H1 (cell line): ENCODE measurements at regions not wholly inside any gene's neighbourhood (a gene's known extent, or its start where the extent isn't known, plus 50 kb on each side); places are given as distances from the start of the nearest gene placed in this dataset.

Experiments
- CTCF ChIA-PET: fragments of 300-600 bp; sonication (Branson Sonifier 250); formaldehyde crosslinking; loops from one replicate; lab custom pipeline; 2021; ENCODE audit not compliant: partially characterized antibody; lab: Charles Lee
- POLR2A ChIA-PET: fragments of 300-600 bp; sonication (Branson Sonifier 250); formaldehyde crosslinking; loops from one replicate; lab custom pipeline; 2021; ENCODE audit warnings: inconsistent platforms; ENCODE audit not compliant: partially characterized antibody; lab: Charles Lee
- DNase-seq, 2 experiments: peaks; one replicate each; pipeline versions ENCODE4 v3.0.0 to v3.0.0-alpha.2; 2010 to 2022; ENCODE audit warnings: low spot score in 2 of 2, low read depth in 1 of 2, mixed read lengths in 1 of 2
- FAIRE-seq: peaks from 2 replicates; lab custom pipeline; 2011; peaks lifted over from hg19 to GRCh38; lab: Jason Lieb, UNC
- H2AFZ ChIP-seq: 2 replicates; pipeline ENCODE4 v1.8.1; 2012; ENCODE audit warnings: low read length, inconsistent platforms
- H2AK5ac ChIP-seq: 2 replicates; pipeline ENCODE4 v1.6.1; 2013; ENCODE audit warnings: low read depth, low read length
- H2BK120ac ChIP-seq: replicated peaks from 2 replicates; pipeline ENCODE3; 2013; ENCODE audit warnings: low read depth, low read length, inconsistent platforms
- H2BK12ac ChIP-seq: 2 replicates; pipeline ENCODE4 v1.6.1; 2013; ENCODE audit warnings: low read depth, low read length
- H2BK15ac ChIP-seq: 2 replicates; pipeline ENCODE4 v1.6.1; 2013; ENCODE audit warnings: low read length
- H2BK20ac ChIP-seq: 2 replicates; pipeline ENCODE4 v1.6.1; 2013; ENCODE audit warnings: low read length
- H2BK5ac ChIP-seq: 2 replicates; pipeline ENCODE4 v1.6.1; 2013; ENCODE audit warnings: low read depth, low read length
- H3K14ac ChIP-seq: 2 replicates; pipeline ENCODE4 v1.6.1; 2013; ENCODE audit warnings: inconsistent platforms; ENCODE audit not compliant: insufficient read length
- H3K18ac ChIP-seq: 2 replicates; pipeline ENCODE4 v1.6.1; 2013; ENCODE audit warnings: low read length; ENCODE audit errors: extremely low read depth
- H3K23ac ChIP-seq: 2 replicates; pipeline ENCODE4 v1.6.1; 2013; ENCODE audit warnings: inconsistent platforms; ENCODE audit not compliant: insufficient read length
- H3K23me2 ChIP-seq: 2 replicates; pipeline ENCODE4 v1.6.1; 2013; ENCODE audit warnings: low read depth, low read length
- H3K27ac ChIP-seq: 2 replicates; pipeline ENCODE4 v1.6.1; 2011; ENCODE audit warnings: low read depth, low read length, inconsistent platforms
- H3K27me3 ChIP-seq, 4 experiments: replicated peaks in 1 of 4; 1 replicate in 1 of 4; 2 replicates in 3 of 4; pipeline versions ENCODE4 v1.6.1 to v1.8.1; 2011 to 2013; ENCODE audit warnings: low read length in 3 of 4, mild to moderate bottlenecking in 3 of 4, inconsistent platforms in 2 of 4, mixed read lengths in 2 of 4, moderate library complexity in 1 of 4; ENCODE audit not compliant: control insufficient read depth in 3 of 4, insufficient read depth in 3 of 4; ENCODE audit errors: extremely low read depth in 1 of 4
- H3K36me3 ChIP-seq, 4 experiments: 2 replicates each; pipeline versions ENCODE4 v1.6.1 to v1.8.1; 2011 to 2013; ENCODE audit warnings: mild to moderate bottlenecking in 4 of 4, low read length in 3 of 4, moderate library complexity in 2 of 4, control low read depth in 1 of 4, inconsistent platforms in 1 of 4; ENCODE audit not compliant: insufficient read depth in 4 of 4, control insufficient read depth in 2 of 4
- H3K4ac ChIP-seq: replicated peaks from 2 replicates; pipeline ENCODE3; 2013; ENCODE audit warnings: low read length, low read depth, mixed read lengths, inconsistent platforms; ENCODE audit not compliant: insufficient read length
- H3K4me1 ChIP-seq, 4 experiments: replicated peaks in 1 of 4; 1 replicate in 1 of 4; 2 replicates in 3 of 4; pipeline versions ENCODE4 v1.6.1 to v1.8.1; 2011 to 2013; ENCODE audit warnings: low read length in 3 of 4, inconsistent platforms in 2 of 4, mixed read lengths in 1 of 4; ENCODE audit not compliant: insufficient read depth in 4 of 4, control insufficient read depth in 3 of 4
- H3K4me2 ChIP-seq, 2 experiments: 2 replicates each; pipeline versions ENCODE4 v1.6.1 to v1.8.1; 2011 to 2013; ENCODE audit warnings: low read depth in 2 of 2, low read length in 2 of 2, control low read depth in 1 of 2, inconsistent platforms in 1 of 2, mild to moderate bottlenecking in 1 of 2; ENCODE audit not compliant: insufficient read depth in 1 of 2
- H3K4me3 ChIP-seq, 4 experiments: fragments of 200-600, 300-600 bp in 1 of 4; sonication (generic), shearing (Covaris generic), sonication (Bioruptor Twin) in 1 of 4; 2 replicates each; pipeline versions ENCODE4 v1.5.1 to v1.8.1; 2011 to 2016; ENCODE audit warnings: low read length in 4 of 4, low read depth in 3 of 4, control low read depth in 2 of 4, inconsistent platforms in 2 of 4, mild to moderate bottlenecking in 2 of 4, mixed read lengths in 1 of 4, moderate library complexity in 1 of 4; ENCODE audit not compliant: insufficient read depth in 2 of 4; ENCODE audit errors: extremely low read depth in 1 of 4
- H3K56ac ChIP-seq: replicated peaks from 2 replicates; pipeline ENCODE3; 2013; ENCODE audit warnings: low read depth, mild to moderate bottlenecking, mixed read lengths, low read length, inconsistent platforms; ENCODE audit not compliant: insufficient read length
- H3K79me1 ChIP-seq: 2 replicates; pipeline ENCODE4 v1.6.1; 2013; ENCODE audit warnings: low read depth, low read length, control low read depth
- H3K79me2 ChIP-seq, 2 experiments: 2 replicates each; pipeline versions ENCODE4 v1.6.1 to v1.8.1; 2012 to 2013; ENCODE audit warnings: low read length in 2 of 2, mild to moderate bottlenecking in 2 of 2, inconsistent platforms in 1 of 2; ENCODE audit not compliant: insufficient read depth in 2 of 2, control insufficient read depth in 1 of 2
- H3K9ac ChIP-seq, 4 experiments: replicated peaks in 1 of 4; 1 replicate in 1 of 4; 2 replicates in 3 of 4; pipeline versions ENCODE4 v1.6.1 to v1.8.1; 2011 to 2013; ENCODE audit warnings: low read depth in 3 of 4, low read length in 3 of 4, control low read depth in 2 of 4, mild to moderate bottlenecking in 2 of 4, moderate library complexity in 2 of 4, inconsistent platforms in 1 of 4; ENCODE audit errors: extremely low read depth in 1 of 4
- H3K9me3 ChIP-seq, 2 experiments: 2 replicates each; pipeline versions ENCODE4 v1.6.1 to v1.8.1; 2012 to 2013; ENCODE audit warnings: mild to moderate bottlenecking in 2 of 2, moderate library complexity in 2 of 2, control low read depth in 1 of 2, inconsistent platforms in 1 of 2, low read depth in 1 of 2, low read length in 1 of 2, mixed read lengths in 1 of 2; ENCODE audit not compliant: insufficient read depth in 2 of 2
- H4K20me1 ChIP-seq, 2 experiments: replicated peaks in 1 of 2; 2 replicates each; pipeline versions ENCODE3 to v1.8.1; 2011 to 2013; ENCODE audit warnings: inconsistent platforms in 2 of 2, low read length in 2 of 2, mild to moderate bottlenecking in 1 of 2; ENCODE audit not compliant: insufficient read depth in 2 of 2, control insufficient read depth in 1 of 2
- H4K5ac ChIP-seq: 2 replicates; pipeline ENCODE4 v1.6.1; 2013; ENCODE audit warnings: low read length, low read depth, mixed read lengths, inconsistent platforms; ENCODE audit not compliant: insufficient read length
- H4K8ac ChIP-seq: 2 replicates; pipeline ENCODE4 v1.8.0; 2013; ENCODE audit warnings: mild to moderate bottlenecking, moderate library complexity, low read length, inconsistent platforms; ENCODE audit not compliant: insufficient read depth; ENCODE audit errors: extremely low read depth
- H4K91ac ChIP-seq: replicated peaks from 2 replicates; pipeline ENCODE3; 2013; ENCODE audit warnings: low read length, mixed read lengths, inconsistent platforms; ENCODE audit not compliant: insufficient read length
- ASH2L ChIP-seq: fragments of 200-600, 300-600 bp; sonication (generic); IDR thresholded peaks from one replicate; pipeline ENCODE4 v1.7.1; 2017; ENCODE audit warnings: low read length
- CHD2 ChIP-seq: IDR thresholded peaks from 2 replicates; pipeline ENCODE4 v1.6.1; 2012; ENCODE audit warnings: low read length, improper control_type of control experiment
- EZH2 ChIP-seq: fragments of 200-600 bp; sonication (generic); IDR thresholded peaks from 2 replicates; pipeline ENCODE4 v1.7.1; 2012; ENCODE audit warnings: low read depth, mild to moderate bottlenecking, moderate library complexity, low read length, inconsistent platforms; ENCODE audit not compliant: severe bottlenecking
- FOSL1 ChIP-seq: IDR thresholded peaks from 2 replicates; pipeline ENCODE4 v1.6.1; 2011; ENCODE audit warnings: mild to moderate bottlenecking, low read depth, low read length, moderate library complexity; ENCODE audit not compliant: insufficient read depth
- HDAC6 ChIP-seq: IDR thresholded peaks from one replicate; pipeline ENCODE4 v1.7.1; 2012; ENCODE audit warnings: low read depth, mild to moderate bottlenecking, inconsistent platforms, low read length, moderate library complexity
- JUN ChIP-seq: IDR thresholded peaks from 2 replicates; pipeline ENCODE4 v1.6.1; 2011; ENCODE audit warnings: low read depth, mild to moderate bottlenecking, improper control_type of control experiment, low read length
- KDM4A ChIP-seq: IDR thresholded peaks from one replicate; pipeline ENCODE4 v1.7.1; 2012; ENCODE audit warnings: low read depth, mild to moderate bottlenecking, moderate library complexity, low read length, inconsistent platforms; ENCODE audit not compliant: severe bottlenecking
- POLR2A ChIP-seq, 2 experiments: IDR thresholded peaks; 1 replicate in 1 of 2; 2 replicates in 1 of 2; pipeline ENCODE4 v1.6.1; 2011; ENCODE audit warnings: low read depth in 2 of 2, low read length in 2 of 2, mild to moderate bottlenecking in 2 of 2; ENCODE audit errors: control extremely low read depth in 1 of 2
- SIX5 ChIP-seq: IDR thresholded peaks from 2 replicates; pipeline ENCODE4 v1.6.1; 2011; ENCODE audit warnings: mild to moderate bottlenecking, low read depth, low read length
- TAF1 ChIP-seq: IDR thresholded peaks from 2 replicates; pipeline ENCODE4 v1.6.1; 2011; ENCODE audit warnings: mild to moderate bottlenecking, low read depth, low read length
- TBP ChIP-seq: IDR thresholded peaks from 2 replicates; pipeline ENCODE4 v1.6.1; 2011; ENCODE audit warnings: low read depth, low read length, improper control_type of control experiment
- TEAD4 ChIP-seq: IDR thresholded peaks from 2 replicates; pipeline ENCODE4 v1.6.1; 2012; ENCODE audit warnings: low read depth, low read length, inconsistent platforms, mixed read lengths
- WGBS, 2 experiments: shearing (Covaris generic) in 1 of 2; methylation state at CpG; one replicate each; pipeline versions ENCODE4 v1.1.6 to v1.1.7; 2013 to 2015; ENCODE audit warnings: low lambda C conversion rate in 2 of 2, mixed read lengths in 2 of 2, inconsistent platforms in 1 of 2, low coverage in 1 of 2, missing lambda C conversion rate in 1 of 2; ENCODE audit not compliant: insufficient replicate concordance in 2 of 2, insufficient coverage in 1 of 2, insufficient read length in 1 of 2; ENCODE audit errors: extremely low coverage in 1 of 2, missing lambda C conversion rate in 1 of 2; 5-methylcytosine and 5-hydroxymethylcytosine counted together
- TF ChIP-seq, protein P1 (sequence below), 3 experiments: IDR thresholded peaks; 1 replicate in 2 of 3; 2 replicates in 1 of 3; pipeline versions ENCODE4 v1.5.1 to v1.6.1; 2011; ENCODE audit warnings: low read length in 3 of 3, mild to moderate bottlenecking in 3 of 3, inconsistent platforms in 2 of 3, low read depth in 1 of 3, moderate library complexity in 1 of 3; ENCODE audit not compliant: insufficient read depth in 1 of 3; ENCODE audit errors: control extremely low read depth in 1 of 3

DNA sequence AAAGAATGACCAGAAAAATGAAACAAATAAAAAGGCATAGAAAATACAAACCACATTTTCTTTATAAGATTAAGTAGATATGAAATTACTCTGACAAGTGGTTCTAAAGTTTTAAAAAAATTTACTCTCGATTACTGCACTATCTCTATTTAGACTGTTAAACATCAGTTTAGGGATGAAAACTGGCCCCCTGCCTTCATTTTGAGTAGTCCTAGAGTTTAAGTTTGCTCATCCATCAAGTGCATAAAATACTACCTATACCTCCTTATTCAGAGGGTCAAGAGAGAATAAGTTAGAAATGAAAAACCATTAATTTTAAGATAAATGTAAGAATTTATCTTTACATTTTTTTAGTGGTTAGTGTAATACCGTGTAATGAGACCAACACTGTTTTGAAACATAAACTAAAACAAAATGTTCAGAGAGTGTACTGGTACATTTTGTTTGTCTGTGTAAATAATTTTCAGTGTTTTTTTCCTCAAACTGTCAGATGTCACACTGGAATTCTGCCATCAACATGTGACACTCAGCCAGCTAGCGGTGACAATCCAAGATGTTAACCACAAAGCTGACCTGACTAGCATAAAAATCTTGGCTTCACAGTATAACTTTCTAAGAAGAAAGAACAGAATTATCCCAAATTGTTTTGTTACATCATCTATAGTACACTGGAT, 184.8 kb upstream of the PCDH20 start:
- no peak overlapping the region for H2AFZ ChIP-seq
- H3K4me2 ChIP-seq: no peak overlapping the region
- H3K9ac ChIP-seq: no peak overlapping the region
- no peak overlapping the region for H3K23ac ChIP-seq
- no peaks in the 10 kb centered on the region for H3K9me3 ChIP-seq
- FAIRE-seq (no peak), DNase-seq (no peak)
- H2BK120ac ChIP-seq: no peak overlapping the region
- no peak overlapping the region for H3K27ac ChIP-seq
- no peak overlapping the region for H4K91ac ChIP-seq
- no peaks in the 10 kb centered on the region for H4K20me1 ChIP-seq
- no peak overlapping the region for H3K4ac ChIP-seq
- no peak overlapping the region for H4K5ac ChIP-seq
- H3K79me2 ChIP-seq: no peaks in the 10 kb centered on the region
- no peak overlapping the region for H3K4me3 ChIP-seq
- no peak overlapping the region for H3K18ac ChIP-seq
- no peaks in the 10 kb centered on the region for H3K79me1 ChIP-seq
- ChIA-PET CTCF (no interaction called here), POLR2A (no interaction called here)
- no peak overlapping the region for H2BK12ac ChIP-seq
- no peaks in the 10 kb centered on the region for H3K23me2 ChIP-seq
- H3K56ac ChIP-seq: no peak overlapping the region
- H4K8ac ChIP-seq: no peak overlapping the region
- H2BK20ac ChIP-seq: no peak overlapping the region
- no peak overlapping the region for H3K14ac ChIP-seq
- no peak overlapping the region for H2AK5ac ChIP-seq
- 95% methylated on average over 3 of the region's 3 CpGs; no CpG with 5 or more reads in 1 of the 2 experiments for WGBS, 2 experiments
- H2BK5ac ChIP-seq: no peak overlapping the region
- no peak overlapping the region for H2BK15ac ChIP-seq
- H3K36me3 ChIP-seq: no peaks in the 10 kb centered on the region
- no peaks in the 10 kb centered on the region for H3K4me1 ChIP-seq
- no peaks in the 10 kb centered on the region for H3K27me3 ChIP-seq
- TF ChIP-seq CHD2 (no peak), ASH2L (no peak), FOSL1 (no peak), HDAC6 (no peak), TAF1 (no peak), SIX5 (no peak), KDM4A (no peak), POLR2A (IDR thresholded peaks at IDR 0.05; ENCODE audit: control extremely low read depth in 1 of 2, low read depth in 2 of 2, low read length in 2 of 2) (no peak), TBP (no peak), EZH2 (no peak), JUN (no peak), TEAD4 (no peak)
- TF ChIP-seq, protein P1, sequence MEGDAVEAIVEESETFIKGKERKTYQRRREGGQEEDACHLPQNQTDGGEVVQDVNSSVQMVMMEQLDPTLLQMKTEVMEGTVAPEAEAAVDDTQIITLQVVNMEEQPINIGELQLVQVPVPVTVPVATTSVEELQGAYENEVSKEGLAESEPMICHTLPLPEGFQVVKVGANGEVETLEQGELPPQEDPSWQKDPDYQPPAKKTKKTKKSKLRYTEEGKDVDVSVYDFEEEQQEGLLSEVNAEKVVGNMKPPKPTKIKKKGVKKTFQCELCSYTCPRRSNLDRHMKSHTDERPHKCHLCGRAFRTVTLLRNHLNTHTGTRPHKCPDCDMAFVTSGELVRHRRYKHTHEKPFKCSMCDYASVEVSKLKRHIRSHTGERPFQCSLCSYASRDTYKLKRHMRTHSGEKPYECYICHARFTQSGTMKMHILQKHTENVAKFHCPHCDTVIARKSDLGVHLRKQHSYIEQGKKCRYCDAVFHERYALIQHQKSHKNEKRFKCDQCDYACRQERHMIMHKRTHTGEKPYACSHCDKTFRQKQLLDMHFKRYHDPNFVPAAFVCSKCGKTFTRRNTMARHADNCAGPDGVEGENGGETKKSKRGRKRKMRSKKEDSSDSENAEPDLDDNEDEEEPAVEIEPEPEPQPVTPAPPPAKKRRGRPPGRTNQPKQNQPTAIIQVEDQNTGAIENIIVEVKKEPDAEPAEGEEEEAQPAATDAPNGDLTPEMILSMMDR (IDR thresholded peaks at IDR 0.05; ENCODE audit: control extremely low read depth in 1 of 3, insufficient read depth in 1 of 3, low read depth in 1 of 3, low read length in 3 of 3): no peak
